ENCODE measurements at regions not wholly inside any gene's neighbourhood (a gene's known extent, or its start where the extent isn't known, plus 50 kb on each side); places are given as distances from the start of the nearest gene placed in this dataset.

- Mint-ChIP-seq H3K4me3 (no peak overlapping the region), H3K9me3 (peaks cover 7% of the 10 kb centered on the region), H3K27ac (no peak overlapping the region), H3K4me1 (peaks cover 4% of the 10 kb centered on the region), H3K36me3 (no peaks in the 10 kb centered on the region), H3K27me3 (peaks cover 11% of the 10 kb centered on the region)
- DNase-seq: no peak
- CTCF ChIA-PET: no interaction called here
Observed at GRCh38 chr4:38582889-38583470, 81.0 kb upstream of the KLF3 start.

GRCh38 chr4:38585871-38586270 is 78.1 kb upstream of the KLF3 start:
- H3K9me3 Mint-ChIP-seq: peaks cover 7% of the 10 kb centered on the region
- peaks cover 8% of the 10 kb centered on the region for H3K27me3 Mint-ChIP-seq
- H3K27ac Mint-ChIP-seq: no peak overlapping the region
- peaks cover 4% of the 10 kb centered on the region for H3K4me1 Mint-ChIP-seq
- CTCF ChIA-PET: no interaction called here
- no peak overlapping the region for H3K4me3 Mint-ChIP-seq
- DNase-seq: no peak
- H3K36me3 Mint-ChIP-seq: no peaks in the 10 kb centered on the region

GRCh38 chr4:38587106-38587505 is 76.9 kb upstream of the KLF3 start:
- Mint-ChIP-seq H3K36me3 (no peaks in the 10 kb centered on the region), H3K9me3 (peaks cover 10% of the 10 kb centered on the region), H3K27ac (no peak overlapping the region), H3K4me1 (peaks cover 4% of the 10 kb centered on the region), H3K27me3 (peaks cover 11% of the 10 kb centered on the region), H3K4me3 (no peak overlapping the region)
- CTCF ChIA-PET: no interaction called here
- no peak for DNase-seq

GRCh38 chr4:38590046-38590445 is 74.0 kb upstream of the KLF3 start:
- Mint-ChIP-seq H3K4me1 (no peaks in the 10 kb centered on the region), H3K27ac (no peak overlapping the region), H3K9me3 (peaks cover 9% of the 10 kb centered on the region), H3K36me3 (no peaks in the 10 kb centered on the region), H3K27me3 (peaks cover 8% of the 10 kb centered on the region), H3K4me3 (no peak overlapping the region)
- CTCF ChIA-PET: interaction anchor here (0.8 kb wide), 1 partner anchor 30 kb away, joined by 3 read pairs; no protein-coding TSS in a partner anchor
- no peak for DNase-seq

- Mint-ChIP-seq H3K4me3 (no peak overlapping the region), H3K27ac (no peak overlapping the region), H3K4me1 (no peaks in the 10 kb centered on the region), H3K9me3 (peaks cover 7% of the 10 kb centered on the region), H3K36me3 (no peaks in the 10 kb centered on the region), H3K27me3 (peaks cover 3% of the 10 kb centered on the region)
- no peak for DNase-seq
- CTCF ChIA-PET: no interaction called here
Observed at GRCh38 chr4:38591617-38592337, 72.2 kb upstream of the KLF3 start.

GRCh38 chr4:38598489-38598888 is 65.5 kb upstream of the KLF3 start:
- H3K27me3 Mint-ChIP-seq: no peaks in the 10 kb centered on the region
- CTCF ChIA-PET: interaction anchor here (0.6 kb wide), 1 partner anchor 603 kb away, joined by 4 read pairs; no protein-coding TSS in a partner anchor
- H3K4me1 Mint-ChIP-seq: peaks cover 7% of the 10 kb centered on the region
- H3K36me3 Mint-ChIP-seq: peaks cover 1% of the 10 kb centered on the region
- no peak overlapping the region for H3K27ac Mint-ChIP-seq
- H3K4me3 Mint-ChIP-seq: no peak overlapping the region
- DNase-seq: no peak
- H3K9me3 Mint-ChIP-seq: no peaks in the 10 kb centered on the region

GRCh38 chr4:38600575-38600974 is 63.4 kb upstream of the KLF3 start:
- Mint-ChIP-seq H3K9me3 (no peaks in the 10 kb centered on the region), H3K27me3 (no peaks in the 10 kb centered on the region), H3K36me3 (peaks cover 3% of the 10 kb centered on the region), H3K27ac (no peak overlapping the region), H3K4me1 (peaks cover 24% of the 10 kb centered on the region), H3K4me3 (no peak overlapping the region)
- CTCF ChIA-PET: no interaction called here
- no peak for DNase-seq

- H3K4me3 Mint-ChIP-seq: no peak overlapping the region
- H3K9me3 Mint-ChIP-seq: no peaks in the 10 kb centered on the region
- no peak for DNase-seq
- CTCF ChIA-PET: no interaction called here
- H3K4me1 Mint-ChIP-seq: peaks cover 32% of the 10 kb centered on the region
- no peak overlapping the region for H3K27ac Mint-ChIP-seq
- no peaks in the 10 kb centered on the region for H3K27me3 Mint-ChIP-seq
- H3K36me3 Mint-ChIP-seq: peaks cover 3% of the 10 kb centered on the region
Observed at GRCh38 chr4:38601244-38601915, 62.6 kb upstream of the KLF3 start.

GRCh38 chr4:38601916-38602291 is 62.1 kb upstream of the KLF3 start:
- Mint-ChIP-seq H3K9me3 (no peaks in the 10 kb centered on the region), H3K27ac (no peak overlapping the region), H3K36me3 (peaks cover 3% of the 10 kb centered on the region), H3K4me3 (no peak overlapping the region), H3K4me1 (peaks cover 37% of the 10 kb centered on the region), H3K27me3 (no peaks in the 10 kb centered on the region)
- CTCF ChIA-PET: no interaction called here
- DNase-seq: no peak

- Mint-ChIP-seq H3K27ac (no peak overlapping the region), H3K27me3 (peaks cover 5% of the 10 kb centered on the region), H3K36me3 (peaks cover 3% of the 10 kb centered on the region), H3K9me3 (no peaks in the 10 kb centered on the region), H3K4me3 (no peak overlapping the region), H3K4me1 (peaks cover 38% of the 10 kb centered on the region)
- DNase-seq: no peak
- CTCF ChIA-PET: interaction anchor here (0.5 kb wide), 1 partner anchor 14 kb away, joined by 3 read pairs; no protein-coding TSS in a partner anchor
Observed at GRCh38 chr4:38603652-38604051, 60.3 kb upstream of the KLF3 start.

GRCh38 chr4:38605181-38605752 is 58.7 kb upstream of the KLF3 start:
- DNase-seq: no peak
- CTCF ChIA-PET: interaction anchor here (1.1 kb wide), 2 partner anchors 9 to 10 kb away, joined by 3 to 4 read pairs; no protein-coding TSS in a partner anchor
- Mint-ChIP-seq H3K27me3 (peaks cover 5% of the 10 kb centered on the region), H3K27ac (no peak overlapping the region), H3K9me3 (peaks cover 2% of the 10 kb centered on the region), H3K36me3 (peaks cover 3% of the 10 kb centered on the region), H3K4me1 (peaks cover 48% of the 10 kb centered on the region), H3K4me3 (no peak overlapping the region)

GRCh38 chr4:38605753-38606586 is 58.0 kb upstream of the KLF3 start:
- Mint-ChIP-seq H3K27me3 (peaks cover 5% of the 10 kb centered on the region), H3K9me3 (peaks cover 2% of the 10 kb centered on the region), H3K4me1 (peaks cover 50% of the 10 kb centered on the region), H3K4me3 (no peak overlapping the region), H3K27ac (no peak overlapping the region), H3K36me3 (peaks cover 3% of the 10 kb centered on the region)
- CTCF ChIA-PET: no interaction called here
- DNase-seq: no peak

GRCh38 chr4:38606587-38606905 is 57.5 kb upstream of the KLF3 start:
- no peak for DNase-seq
- Mint-ChIP-seq H3K9me3 (peaks cover 2% of the 10 kb centered on the region), H3K4me3 (no peak overlapping the region), H3K36me3 (peaks cover 3% of the 10 kb centered on the region), H3K27ac (no peak overlapping the region), H3K27me3 (peaks cover 5% of the 10 kb centered on the region), H3K4me1 (peaks cover 51% of the 10 kb centered on the region)
- CTCF ChIA-PET: no interaction called here

- Mint-ChIP-seq H3K4me3 (no peak overlapping the region), H3K27me3 (peaks cover 5% of the 10 kb centered on the region), H3K36me3 (peaks cover 2% of the 10 kb centered on the region), H3K9me3 (peaks cover 2% of the 10 kb centered on the region), H3K27ac (peak overlapping the region; percentile 58), H3K4me1 (peaks cover 56% of the 10 kb centered on the region)
- DNase-seq: no peak
- CTCF ChIA-PET: no interaction called here
Observed at GRCh38 chr4:38609614-38610013, 54.4 kb upstream of the KLF3 start.

Measured in activated naive CD4-positive, alpha-beta T cell treated with anti-CD3 and anti-CD28 coated beads, Interleukin-2, amount 10 ng/mL, durations not matched to agents 7 days and 5 days (primary cell).